ENCODE measurements at regions not wholly inside any gene's neighbourhood (a gene's known extent, or its start where the extent isn't known, plus 50 kb on each side); places are given as distances from the start of the nearest gene placed in this dataset.

- TF ChIP-seq CTCF (IDR thresholded peaks at IDR 0.05; ENCODE audit: extremely low read depth, insufficient read depth, missing control alignments): no peak
- in situ Hi-C loops (cut with MboI; ENCODE audit: low pct_unique_long_range_greater_than_20kb, low sequenced_read_pairs, unreplicated experiment): no loop called here
- DNase-seq (ENCODE audit: low spot score): no peak
Measured at GRCh38 chr1:106043971-106044370, 1012.5 kb upstream of the PRMT6 start.

- no peak for DNase-seq (ENCODE audit: low spot score)
- in situ Hi-C loops (cut with MboI; ENCODE audit: low pct_unique_long_range_greater_than_20kb, low sequenced_read_pairs, unreplicated experiment): no loop called here
- no peak for TF ChIP-seq CTCF (IDR thresholded peaks at IDR 0.05; ENCODE audit: extremely low read depth, insufficient read depth, missing control alignments)
Measured at GRCh38 chr1:106047210-106047609, 1009.3 kb upstream of the PRMT6 start.

GRCh38 chr1:106049595-106049994 is 1006.9 kb upstream of the PRMT6 start:
- in situ Hi-C loops (cut with MboI; ENCODE audit: low pct_unique_long_range_greater_than_20kb, low sequenced_read_pairs, unreplicated experiment): no loop called here
- no peak for DNase-seq (ENCODE audit: low spot score)
- TF ChIP-seq CTCF (IDR thresholded peaks at IDR 0.05; ENCODE audit: extremely low read depth, insufficient read depth, missing control alignments): no peak

- no peak for DNase-seq (ENCODE audit: low spot score)
- TF ChIP-seq CTCF (IDR thresholded peaks at IDR 0.05; ENCODE audit: extremely low read depth, insufficient read depth, missing control alignments): no peak
- in situ Hi-C loops (cut with MboI; ENCODE audit: low pct_unique_long_range_greater_than_20kb, low sequenced_read_pairs, unreplicated experiment): no loop called here
Measured at GRCh38 chr1:106055855-106056254, 1000.6 kb upstream of the PRMT6 start.

- TF ChIP-seq CTCF (IDR thresholded peaks at IDR 0.05; ENCODE audit: extremely low read depth, insufficient read depth, missing control alignments): no peak
- in situ Hi-C loops (cut with MboI; ENCODE audit: low pct_unique_long_range_greater_than_20kb, low sequenced_read_pairs, unreplicated experiment): no loop called here
- no peak for DNase-seq (ENCODE audit: low spot score)
Measured at GRCh38 chr1:106061586-106062495, 994.6 kb upstream of the PRMT6 start.

GRCh38 chr1:106063510-106063909 is 993.0 kb upstream of the PRMT6 start:
- in situ Hi-C loops (cut with MboI; ENCODE audit: low pct_unique_long_range_greater_than_20kb, low sequenced_read_pairs, unreplicated experiment): no loop called here
- no peak for DNase-seq (ENCODE audit: low spot score)
- TF ChIP-seq CTCF (IDR thresholded peaks at IDR 0.05; ENCODE audit: extremely low read depth, insufficient read depth, missing control alignments): no peak

All from GM13977 (cell line).